H9 (cell line): ENCODE measurements at regions not wholly inside any gene's neighbourhood (a gene's known extent, or its start where the extent isn't known, plus 50 kb on each side); places are given as distances from the start of the nearest gene placed in this dataset.

Experiments
- DNase-seq: peaks from one replicate; pipeline ENCODE4 v3.0.0-alpha.2; 2017
- H2AFZ ChIP-seq: one replicate; pipeline ENCODE4 v1.6.1; 2013; ENCODE audit warnings: mild to moderate bottlenecking, low read length, control low read depth, moderate library complexity
- H2AK5ac ChIP-seq: 2 replicates; pipeline ENCODE4 v1.6.1; 2013; ENCODE audit warnings: low read length, control low read depth, mixed read lengths; ENCODE audit not compliant: insufficient read length
- H2BK120ac ChIP-seq: one replicate; pipeline ENCODE4 v1.6.1; 2013; ENCODE audit warnings: low read depth, mild to moderate bottlenecking, low read length, control low read depth, inconsistent platforms; ENCODE audit not compliant: poor library complexity, severe bottlenecking
- H2BK12ac ChIP-seq: 2 replicates; pipeline ENCODE4 v1.6.1; 2013; ENCODE audit warnings: low read length, control low read depth, mixed read lengths, low read depth; ENCODE audit not compliant: insufficient read length
- H2BK15ac ChIP-seq: 2 replicates; pipeline ENCODE4 v1.6.1; 2013; ENCODE audit warnings: low read depth, low read length, control low read depth
- H2BK20ac ChIP-seq: one replicate; pipeline ENCODE4 v1.6.1; 2013; ENCODE audit warnings: low read depth, mild to moderate bottlenecking, low read length, control low read depth, inconsistent platforms; ENCODE audit not compliant: poor library complexity, severe bottlenecking
- H2BK5ac ChIP-seq: 2 replicates; pipeline ENCODE4 v1.6.1; 2013; ENCODE audit warnings: low read length, control low read depth, mixed read lengths; ENCODE audit not compliant: insufficient read length
- H3K14ac ChIP-seq: 2 replicates; pipeline ENCODE4 v1.6.1; 2013; ENCODE audit warnings: low read length, control low read depth; ENCODE audit not compliant: insufficient read depth
- H3K18ac ChIP-seq: 2 replicates; pipeline ENCODE4 v1.6.1; 2013; ENCODE audit warnings: low read depth, mild to moderate bottlenecking, mixed read lengths, low read length, control low read depth; ENCODE audit not compliant: insufficient read length
- H3K23ac ChIP-seq: 2 replicates; pipeline ENCODE4 v1.6.1; 2013; ENCODE audit warnings: low read length, control low read depth, mixed read lengths, low read depth; ENCODE audit not compliant: insufficient read length
- H3K23me2 ChIP-seq: 2 replicates; pipeline ENCODE4 v1.6.1; 2013; ENCODE audit warnings: low read depth, mild to moderate bottlenecking, mixed read lengths, low read length, control low read depth; ENCODE audit not compliant: insufficient read length, poor library complexity, severe bottlenecking
- H3K27ac ChIP-seq: 2 replicates; pipeline ENCODE4 v1.5.1; 2013; ENCODE audit warnings: low read length, control low read depth, mixed read lengths, low read depth; ENCODE audit not compliant: insufficient read length
- H3K27me3 ChIP-seq: 2 replicates; pipeline ENCODE4 v1.6.1; 2013; ENCODE audit warnings: low read length, control low read depth, inconsistent platforms; ENCODE audit not compliant: insufficient read depth
- H3K4ac ChIP-seq: 2 replicates; pipeline ENCODE4 v1.6.1; 2013; ENCODE audit warnings: low read depth, mild to moderate bottlenecking, control low read depth, inconsistent platforms, low read length, moderate library complexity
- H3K4me1 ChIP-seq: 2 replicates; pipeline ENCODE4 v1.6.1; 2013; ENCODE audit warnings: low read length, control low read depth, inconsistent platforms; ENCODE audit not compliant: insufficient read depth
- H3K4me2 ChIP-seq: 2 replicates; pipeline ENCODE4 v1.6.1; 2013; ENCODE audit warnings: low read length, control low read depth, mixed read lengths; ENCODE audit not compliant: insufficient read length, insufficient read depth
- H3K56ac ChIP-seq: 2 replicates; pipeline ENCODE4 v1.6.1; 2013; ENCODE audit warnings: low read depth, mild to moderate bottlenecking, mixed read lengths, low read length, control low read depth; ENCODE audit not compliant: insufficient read length
- H3K79me1 ChIP-seq: 2 replicates; pipeline ENCODE4 v1.6.1; 2013; ENCODE audit warnings: low read depth, mild to moderate bottlenecking, moderate library complexity, low read length, control low read depth, inconsistent platforms; ENCODE audit not compliant: insufficient read depth, poor library complexity, severe bottlenecking
- H3K79me2 ChIP-seq: 2 replicates; pipeline ENCODE4 v1.6.1; 2013; ENCODE audit warnings: low read length, control low read depth, inconsistent platforms; ENCODE audit not compliant: insufficient read depth
- H3K9ac ChIP-seq: 2 replicates; pipeline ENCODE4 v1.6.1; 2013; ENCODE audit warnings: low read length, control low read depth, mixed read lengths; ENCODE audit not compliant: insufficient read length; ENCODE audit errors: extremely low read depth
- H3K9me3 ChIP-seq: one replicate; pipeline ENCODE4 v1.6.1; 2013; ENCODE audit warnings: low read depth, low read length, inconsistent platforms; ENCODE audit not compliant: control insufficient read depth
- H3T11ph ChIP-seq: one replicate; pipeline ENCODE4 v1.6.1; 2013; ENCODE audit warnings: mild to moderate bottlenecking, low read length, control low read depth, inconsistent platforms
- H4K20me1 ChIP-seq: one replicate; pipeline ENCODE4 v1.6.1; 2013; ENCODE audit not compliant: control insufficient read depth, insufficient read length, insufficient read depth
- H4K5ac ChIP-seq: 2 replicates; pipeline ENCODE4 v1.6.1; 2013; ENCODE audit warnings: low read depth, mild to moderate bottlenecking, mixed read lengths, low read length, control low read depth; ENCODE audit not compliant: insufficient read length
- H4K8ac ChIP-seq: replicated peaks from 2 replicates; pipeline ENCODE4 v1.6.1; 2013; ENCODE audit warnings: low read length, control low read depth, mixed read lengths, low read depth; ENCODE audit not compliant: insufficient read length
- H4K91ac ChIP-seq: 2 replicates; pipeline ENCODE4 v1.6.1; 2013; ENCODE audit warnings: low read depth, mild to moderate bottlenecking, moderate library complexity, mixed read lengths, low read length, control low read depth; ENCODE audit not compliant: insufficient read length
- H3K27ac Mint-ChIP-seq, 3 experiments: 2 replicates in 2 of 3; 3 replicates in 1 of 3; pipeline ENCODE4 v1.8.0; 2020 to 2021; ENCODE audit warnings: mixed read lengths in 3 of 3, mild to moderate bottlenecking in 1 of 3, moderate library complexity in 1 of 3
- H3K27me3 Mint-ChIP-seq: 2 replicates; pipeline ENCODE4 v1.8.0; 2021; ENCODE audit warnings: low read depth, mild to moderate bottlenecking, moderate library complexity, mixed read lengths
- H3K36me3 Mint-ChIP-seq, 3 experiments: 2 replicates in 2 of 3; 3 replicates in 1 of 3; pipeline ENCODE4 v1.8.0; 2020 to 2021; ENCODE audit warnings: low read depth in 3 of 3, mixed read lengths in 3 of 3; ENCODE audit not compliant: insufficient read depth in 1 of 3
- H3K4me1 Mint-ChIP-seq, 2 experiments: 2 replicates each; pipeline ENCODE4 v1.8.0; 2020; ENCODE audit warnings: mixed read lengths in 2 of 2
- H3K4me3 Mint-ChIP-seq, 2 experiments: 2 replicates in 1 of 2; 3 replicates in 1 of 2; pipeline ENCODE4 v1.8.0; 2020 to 2021; ENCODE audit warnings: mild to moderate bottlenecking in 2 of 2, mixed read lengths in 2 of 2, moderate library complexity in 1 of 2
- H3K9me3 Mint-ChIP-seq, 2 experiments: 2 replicates in 1 of 2; 3 replicates in 1 of 2; pipeline ENCODE4 v1.8.0; 2020; ENCODE audit warnings: mild to moderate bottlenecking in 2 of 2, mixed read lengths in 2 of 2, moderate library complexity in 1 of 2
- CTCF ChIP-seq: fragments of 200-600 bp; sonication (generic); conservative IDR thresholded peaks from 3 replicates; pipeline ENCODE4 v1.8.0; 2021; ENCODE audit warnings: antibody characterized with exemption, mild to moderate bottlenecking
- WGBS: extraction: QIAGEN DNeasy Blood & Tissue Kit; methylation state at CpG from one replicate; pipeline ENCODE4 v1.1.7; 2013; ENCODE audit warnings: missing lambda C conversion rate, low lambda C conversion rate, mixed read lengths; ENCODE audit not compliant: insufficient read length; ENCODE audit errors: extremely low coverage; 5-methylcytosine and 5-hydroxymethylcytosine counted together

GRCh38 chr3:94587291-94587690 lies 524.4 kb downstream of the NSUN3 start:
- Histone ChIP-seq H2BK12ac (no peak overlapping the region), H3K4ac (no peak overlapping the region), H3K27me3 (no peaks in the 10 kb centered on the region), H2BK120ac (no peak overlapping the region), H3K23ac (no peak overlapping the region), H3K4me1 (no peaks in the 10 kb centered on the region), H3K23me2 (no peaks in the 10 kb centered on the region), H2AK5ac (no peak overlapping the region), H3K56ac (no peak overlapping the region), H3K4me2 (no peak overlapping the region), H3K27ac (no peak overlapping the region), H3K79me1 (no peaks in the 10 kb centered on the region), H3K9ac (no peak overlapping the region), H4K5ac (no peak overlapping the region), H3K18ac (no peak overlapping the region), H4K20me1 (no peaks in the 10 kb centered on the region), H3K14ac (no peak overlapping the region), H4K91ac (no peak overlapping the region), H2BK5ac (no peak overlapping the region), H4K8ac (no peak overlapping the region), H3T11ph (no peak overlapping the region), H2BK20ac (no peak overlapping the region), H2AFZ (no peak overlapping the region), H2BK15ac (no peak overlapping the region), H3K9me3 (no peaks in the 10 kb centered on the region), H3K79me2 (no peaks in the 10 kb centered on the region)
- whole genome bisulfite sequencing = no CpG with 5 or more reads among the region's 3 CpGs
- no peak for DNase-seq
- no peak overlapping the region for H3K27ac Mint-ChIP-seq
- no peaks in the 10 kb centered on the region for H3K36me3 Mint-ChIP-seq
- no peaks in the 10 kb centered on the region for H3K27me3 Mint-ChIP-seq
- no peaks in the 10 kb centered on the region for H3K4me1 Mint-ChIP-seq
- H3K4me3 Mint-ChIP-seq = no peak overlapping the region
- no peak for TF ChIP-seq CTCF
- no peaks in the 10 kb centered on the region for H3K9me3 Mint-ChIP-seq
